K562 (cell line): ENCODE measurements at regions not wholly inside any gene's neighbourhood (a gene's known extent, or its start where the extent isn't known, plus 50 kb on each side); places are given as distances from the start of the nearest gene placed in this dataset.

Experiments
- ATAC-seq: fragments of 200-7000 bp; cut with Tn5 transposase; 3 replicates; pipeline ENCODE4 v1.9.1; 2020; ENCODE audit warnings: moderate library complexity
- BruUV-seq: library from RNA; stranded (reverse); fragments of 400-500 nt; replicated peaks from 2 replicates; lab custom pipeline; 2021; lab: Mats Ljungman, UMichigan
- CTCF ChIA-PET: fragments of 300-600 bp; formaldehyde crosslinking; extraction: SDS; loops from one replicate; lab custom pipeline; 2021; ENCODE audit warnings: low intra/inter-chr PET ratio; lab: Yijun Ruan, JAX
- POLR2A ChIA-PET: fragments of 300-600, 350-650 bp; sonication (Branson Sonifier 250); formaldehyde crosslinking; extraction: SDS; loops from one replicate; lab custom pipeline; 2021; ENCODE audit warnings: antibody characterized with exemption, inconsistent platforms; lab: Yijun Ruan, JAX
- DNase-seq, 4 experiments: peaks; one replicate each; pipeline versions ENCODE4 v3.0.0 to v3.0.0-alpha.2; 2011 to 2018; ENCODE audit warnings: low spot score in 3 of 4, mixed read lengths in 3 of 4; ENCODE audit errors: extremely low read depth in 1 of 4
- FAIRE-seq: peaks from 2 replicates; lab custom pipeline; 2011; peaks lifted over from hg19 to GRCh38; lab: Jason Lieb, UNC
- H2AFZ ChIP-seq: 2 replicates; pipeline ENCODE4 v1.6.0; 2011; ENCODE audit warnings: low read depth, low read length, control low read depth, inconsistent platforms
- H3K27ac ChIP-seq: fragments of 200-600 bp; 3 replicates; pipeline ENCODE4 v1.8.0; 2011; ENCODE audit warnings: low read depth, mild to moderate bottlenecking, control low read depth, inconsistent platforms, low read length, moderate library complexity, mixed read lengths; ENCODE audit errors: extremely low read depth
- H3K27me3 ChIP-seq, 2 experiments: fragments of 300-600 bp in 1 of 2; 2 replicates in 1 of 2; 3 replicates in 1 of 2; pipeline versions ENCODE4 v1.6.0 to v1.8.0; 2011; ENCODE audit warnings: inconsistent platforms in 2 of 2, low read length in 2 of 2, mild to moderate bottlenecking in 1 of 2, mixed read lengths in 1 of 2, moderate library complexity in 1 of 2; ENCODE audit not compliant: control insufficient read depth in 2 of 2, insufficient read depth in 2 of 2
- H3K36me3 ChIP-seq: fragments of 300-600 bp; 3 replicates; pipeline ENCODE4 v1.8.0; 2011; ENCODE audit warnings: mild to moderate bottlenecking, low read length, inconsistent platforms; ENCODE audit not compliant: control insufficient read depth, insufficient read depth
- H3K4me1 ChIP-seq, 2 experiments: fragments of 200-600 bp in 1 of 2; replicated peaks in 1 of 2; 2 replicates in 1 of 2; 3 replicates in 1 of 2; pipeline versions ENCODE4 v1.5.1 to v1.8.0; 2011; ENCODE audit warnings: inconsistent platforms in 2 of 2, low read length in 2 of 2, mild to moderate bottlenecking in 1 of 2, mixed read lengths in 1 of 2, moderate library complexity in 1 of 2; ENCODE audit not compliant: control insufficient read depth in 2 of 2, insufficient read depth in 2 of 2
- H3K4me2 ChIP-seq: 2 replicates; pipeline ENCODE4 v1.6.1; 2011; ENCODE audit warnings: low read length, control low read depth, inconsistent platforms, mixed read lengths; ENCODE audit not compliant: insufficient read depth
- H3K4me3 ChIP-seq: fragments of 200-600 bp; sonication (generic), shearing (Covaris generic); 2 replicates; pipeline ENCODE4 v1.5.1; 2016; ENCODE audit warnings: control low read depth, inconsistent platforms
- H3K79me2 ChIP-seq: fragments of 200-600 bp; 3 replicates; pipeline ENCODE4 v1.8.0; 2011; ENCODE audit warnings: low read length, inconsistent platforms; ENCODE audit not compliant: control insufficient read depth, insufficient read depth
- H3K9ac ChIP-seq, 2 experiments: 2 replicates each; pipeline versions ENCODE4 v1.6.0 to v1.6.1; 2011; ENCODE audit warnings: low read depth in 2 of 2, low read length in 2 of 2, control low read depth in 1 of 2, inconsistent platforms in 1 of 2, mild to moderate bottlenecking in 1 of 2, mixed read lengths in 1 of 2; ENCODE audit not compliant: insufficient read depth in 1 of 2
- H3K9me1 ChIP-seq: one replicate; pipeline ENCODE4 v1.6.0; 2011; ENCODE audit warnings: inconsistent platforms, mild to moderate bottlenecking, low read length, moderate library complexity; ENCODE audit not compliant: control insufficient read depth, insufficient read depth
- H3K9me3 ChIP-seq: replicated peaks from 2 replicates; pipeline ENCODE4 v1.5.1; 2011; ENCODE audit warnings: low read depth, low read length, inconsistent platforms; ENCODE audit not compliant: control insufficient read depth, insufficient read depth
- H4K20me1 ChIP-seq: replicated peaks from 2 replicates; pipeline ENCODE4 v1.6.1; 2011; ENCODE audit warnings: low read length, inconsistent platforms, mixed read lengths; ENCODE audit not compliant: control insufficient read depth, insufficient read depth
- CBX2 ChIP-seq: fragments of 200-600 bp; sonication (generic); IDR thresholded peaks from one replicate; pipeline ENCODE4 v1.6.1; 2012; ENCODE audit warnings: mild to moderate bottlenecking, low read length, inconsistent platforms; ENCODE audit not compliant: insufficient read depth, poor library complexity, severe bottlenecking
- NFIC ChIP-seq: fragments of 450-650 bp; IDR thresholded peaks from 2 replicates; pipeline ENCODE4 v1.6.1; 2017; ENCODE audit warnings: mild to moderate bottlenecking, inconsistent platforms
- NFIX ChIP-seq: fragments of 250-450 bp; sonication (Bioruptor Pico); IDR thresholded peaks from 2 replicates; pipeline ENCODE4 v1.4.0; 2020; ENCODE audit warnings: low read depth, mild to moderate bottlenecking, moderate library complexity
- SP2 ChIP-seq: IDR thresholded peaks from 2 replicates; pipeline ENCODE4 v1.6.1; 2011; ENCODE audit warnings: mild to moderate bottlenecking, low read depth, low read length, moderate library complexity; ENCODE audit not compliant: poor library complexity, severe bottlenecking; ENCODE audit errors: extremely low read depth
- ZNF445 ChIP-seq: fragments of 250-450 bp; sonication (Bioruptor Pico); IDR thresholded peaks from 2 replicates; pipeline ENCODE4 v1.4.0; 2020; ENCODE audit warnings: low read depth, mild to moderate bottlenecking, moderate library complexity
- WGBS: fragments of 100-300 bp; shearing (Covaris generic); methylation state at CpG from one replicate; pipeline ENCODE4 v1.1.6; 2016; ENCODE audit warnings: low coverage, mixed read lengths; ENCODE audit not compliant: insufficient coverage; ENCODE audit errors: missing lambda C conversion rate; 5-methylcytosine and 5-hydroxymethylcytosine counted together
- in situ Hi-C: fragments of 300-500 bp; cut with MboI; formaldehyde crosslinking; loops from 4 replicates; pipeline ENCODE4 v1.15.0; 2018; ENCODE audit warnings: inconsistent platforms, mixed read lengths
- intact Hi-C: fragments of 100-400 bp; cut with micrococcal nuclease; formaldehyde crosslinking; loops from 2 replicates; pipeline ENCODE4 v1.14.2; 2022
- TF ChIP-seq, protein P1 (sequence below): sonication (generic); formaldehyde crosslinking; IDR thresholded peaks from 2 replicates; pipeline ENCODE4 v1.8.1; 2023; ENCODE audit warnings: mild to moderate bottlenecking, missing genetic modification reagents
- TF ChIP-seq, protein P2 (sequence below): fragments of 250-450 bp; sonication (Bioruptor Pico); IDR thresholded peaks from 2 replicates; pipeline ENCODE4 v1.8.0; 2021; ENCODE audit warnings: moderate library complexity, mild to moderate bottlenecking, inconsistent platforms
- TF ChIP-seq, protein P3 (sequence below), 3 experiments: fragments of 200-800 bp in 1 of 3; sonication (Bioruptor generic) in 1 of 3; sonication (generic) in 1 of 3; formaldehyde crosslinking in 1 of 3; IDR thresholded peaks; 2 replicates each; pipeline versions ENCODE4 v1.6.1 to v1.8.0; 2016 to 2022; ENCODE audit warnings: mild to moderate bottlenecking in 2 of 3, missing compliant biosample characterization in 2 of 3, missing genetic modification characterization in 2 of 3, missing genetic modification reagents in 1 of 3
- TF ChIP-seq, protein P4 (sequence below): sonication (generic); formaldehyde crosslinking; IDR thresholded peaks from 2 replicates; pipeline ENCODE4 v1.8.0; 2022; ENCODE audit warnings: mild to moderate bottlenecking, missing genetic modification reagents

DNA sequence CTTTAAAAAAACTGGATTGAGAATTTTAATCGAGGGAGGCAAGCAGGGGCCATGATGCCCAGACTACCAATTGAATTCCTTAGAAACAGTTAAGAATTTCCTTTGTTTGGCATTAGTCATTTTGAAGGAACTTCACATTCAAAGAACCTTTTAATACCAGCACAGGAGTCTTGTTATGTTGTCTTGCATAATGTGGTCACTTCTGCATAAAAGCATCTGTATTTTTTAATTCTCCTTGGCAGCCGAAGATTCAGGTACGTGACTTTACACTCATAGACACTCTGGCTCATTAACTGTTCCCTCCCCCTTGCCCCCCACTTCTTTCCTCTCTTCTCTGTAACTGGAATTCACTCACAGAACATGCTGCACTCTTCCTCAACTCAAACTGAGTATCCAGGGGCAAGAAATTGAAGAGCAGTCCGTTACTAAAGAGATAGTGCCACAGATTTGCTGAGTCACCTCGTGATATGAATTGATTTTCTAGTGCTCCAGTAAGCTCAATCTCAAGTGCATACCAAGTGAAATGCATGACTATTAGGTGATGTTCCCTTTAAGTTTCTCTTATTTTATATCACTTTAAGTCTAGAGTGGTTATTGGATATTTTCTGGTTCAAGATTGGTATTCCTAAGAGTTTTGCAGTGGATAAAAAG, 572.2 kb upstream of the SOX9 start (continued):
- TF ChIP-seq, protein P1, sequence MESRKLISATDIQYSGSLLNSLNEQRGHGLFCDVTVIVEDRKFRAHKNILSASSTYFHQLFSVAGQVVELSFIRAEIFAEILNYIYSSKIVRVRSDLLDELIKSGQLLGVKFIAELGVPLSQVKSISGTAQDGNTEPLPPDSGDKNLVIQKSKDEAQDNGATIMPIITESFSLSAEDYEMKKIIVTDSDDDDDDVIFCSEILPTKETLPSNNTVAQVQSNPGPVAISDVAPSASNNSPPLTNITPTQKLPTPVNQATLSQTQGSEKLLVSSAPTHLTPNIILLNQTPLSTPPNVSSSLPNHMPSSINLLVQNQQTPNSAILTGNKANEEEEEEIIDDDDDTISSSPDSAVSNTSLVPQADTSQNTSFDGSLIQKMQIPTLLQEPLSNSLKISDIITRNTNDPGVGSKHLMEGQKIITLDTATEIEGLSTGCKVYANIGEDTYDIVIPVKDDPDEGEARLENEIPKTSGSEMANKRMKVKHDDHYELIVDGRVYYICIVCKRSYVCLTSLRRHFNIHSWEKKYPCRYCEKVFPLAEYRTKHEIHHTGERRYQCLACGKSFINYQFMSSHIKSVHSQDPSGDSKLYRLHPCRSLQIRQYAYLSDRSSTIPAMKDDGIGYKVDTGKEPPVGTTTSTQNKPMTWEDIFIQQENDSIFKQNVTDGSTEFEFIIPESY (CRISPR knock-in tag), result no peak
- no peak for TF ChIP-seq SP2
- no peak for TF ChIP-seq NFIC
- TF ChIP-seq ZNF445 (CRISPR knock-in tag), result no peak
- TF ChIP-seq, protein P2, sequence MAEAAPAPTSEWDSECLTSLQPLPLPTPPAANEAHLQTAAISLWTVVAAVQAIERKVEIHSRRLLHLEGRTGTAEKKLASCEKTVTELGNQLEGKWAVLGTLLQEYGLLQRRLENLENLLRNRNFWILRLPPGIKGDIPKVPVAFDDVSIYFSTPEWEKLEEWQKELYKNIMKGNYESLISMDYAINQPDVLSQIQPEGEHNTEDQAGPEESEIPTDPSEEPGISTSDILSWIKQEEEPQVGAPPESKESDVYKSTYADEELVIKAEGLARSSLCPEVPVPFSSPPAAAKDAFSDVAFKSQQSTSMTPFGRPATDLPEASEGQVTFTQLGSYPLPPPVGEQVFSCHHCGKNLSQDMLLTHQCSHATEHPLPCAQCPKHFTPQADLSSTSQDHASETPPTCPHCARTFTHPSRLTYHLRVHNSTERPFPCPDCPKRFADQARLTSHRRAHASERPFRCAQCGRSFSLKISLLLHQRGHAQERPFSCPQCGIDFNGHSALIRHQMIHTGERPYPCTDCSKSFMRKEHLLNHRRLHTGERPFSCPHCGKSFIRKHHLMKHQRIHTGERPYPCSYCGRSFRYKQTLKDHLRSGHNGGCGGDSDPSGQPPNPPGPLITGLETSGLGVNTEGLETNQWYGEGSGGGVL, result no peak

DNA sequence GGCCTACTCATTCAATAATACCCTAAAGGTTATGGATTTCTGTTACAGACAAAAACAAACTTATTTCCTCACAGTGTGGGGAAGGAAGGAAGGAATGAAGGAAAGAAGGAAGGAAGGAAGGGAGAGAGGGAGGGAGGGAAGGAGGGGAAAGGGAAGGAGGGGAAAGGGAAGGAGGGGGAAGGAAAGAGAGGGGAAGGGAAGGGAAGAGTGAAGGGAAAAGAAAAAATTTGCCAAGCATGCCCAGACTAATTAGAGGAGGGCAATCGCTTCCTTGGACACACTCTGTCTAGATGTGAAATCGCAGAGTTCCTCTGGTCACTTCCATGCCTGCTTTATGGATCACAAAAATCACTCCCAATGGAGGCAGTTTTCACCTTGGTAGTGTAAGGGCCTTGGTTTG, 570.1 kb upstream of the SOX9 start:
- WGBS, result 0% methylated on average over 2 of the region's 2 CpGs
- no TSS peak for BruUV-seq
- POLR2A ChIA-PET, result no interaction called here

More for the DNA sequence above, 570.1 kb upstream of the SOX9 start:
- Histone ChIP-seq H3K79me2 (no peaks in the 10 kb centered on the region), H3K27me3 (no peaks in the 10 kb centered on the region), H3K4me2 (no peak overlapping the region), H2AFZ (no peak overlapping the region), H3K9ac (no peak overlapping the region), H3K9me3 (no peaks in the 10 kb centered on the region), H3K9me1 (no peaks in the 10 kb centered on the region), H3K36me3 (no peaks in the 10 kb centered on the region), H3K4me1 (no peaks in the 10 kb centered on the region), H4K20me1 (no peaks in the 10 kb centered on the region), H3K4me3 (no peak overlapping the region), H3K27ac (no peak overlapping the region)
- no peak for TF ChIP-seq CBX2
- no peak for TF ChIP-seq NFIX
- TF ChIP-seq, protein P3, sequence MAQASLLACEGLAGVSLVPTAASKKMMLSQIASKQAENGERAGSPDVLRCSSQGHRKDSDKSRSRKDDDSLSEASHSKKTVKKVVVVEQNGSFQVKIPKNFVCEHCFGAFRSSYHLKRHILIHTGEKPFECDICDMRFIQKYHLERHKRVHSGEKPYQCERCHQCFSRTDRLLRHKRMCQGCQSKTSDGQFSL (CRISPR knock-in tag; IDR thresholded peaks at IDR 0.05), result no peak
- TF ChIP-seq, protein P3 (tag; IDR thresholded peaks at IDR 0.05), result no peak
- TF ChIP-seq, protein P4, sequence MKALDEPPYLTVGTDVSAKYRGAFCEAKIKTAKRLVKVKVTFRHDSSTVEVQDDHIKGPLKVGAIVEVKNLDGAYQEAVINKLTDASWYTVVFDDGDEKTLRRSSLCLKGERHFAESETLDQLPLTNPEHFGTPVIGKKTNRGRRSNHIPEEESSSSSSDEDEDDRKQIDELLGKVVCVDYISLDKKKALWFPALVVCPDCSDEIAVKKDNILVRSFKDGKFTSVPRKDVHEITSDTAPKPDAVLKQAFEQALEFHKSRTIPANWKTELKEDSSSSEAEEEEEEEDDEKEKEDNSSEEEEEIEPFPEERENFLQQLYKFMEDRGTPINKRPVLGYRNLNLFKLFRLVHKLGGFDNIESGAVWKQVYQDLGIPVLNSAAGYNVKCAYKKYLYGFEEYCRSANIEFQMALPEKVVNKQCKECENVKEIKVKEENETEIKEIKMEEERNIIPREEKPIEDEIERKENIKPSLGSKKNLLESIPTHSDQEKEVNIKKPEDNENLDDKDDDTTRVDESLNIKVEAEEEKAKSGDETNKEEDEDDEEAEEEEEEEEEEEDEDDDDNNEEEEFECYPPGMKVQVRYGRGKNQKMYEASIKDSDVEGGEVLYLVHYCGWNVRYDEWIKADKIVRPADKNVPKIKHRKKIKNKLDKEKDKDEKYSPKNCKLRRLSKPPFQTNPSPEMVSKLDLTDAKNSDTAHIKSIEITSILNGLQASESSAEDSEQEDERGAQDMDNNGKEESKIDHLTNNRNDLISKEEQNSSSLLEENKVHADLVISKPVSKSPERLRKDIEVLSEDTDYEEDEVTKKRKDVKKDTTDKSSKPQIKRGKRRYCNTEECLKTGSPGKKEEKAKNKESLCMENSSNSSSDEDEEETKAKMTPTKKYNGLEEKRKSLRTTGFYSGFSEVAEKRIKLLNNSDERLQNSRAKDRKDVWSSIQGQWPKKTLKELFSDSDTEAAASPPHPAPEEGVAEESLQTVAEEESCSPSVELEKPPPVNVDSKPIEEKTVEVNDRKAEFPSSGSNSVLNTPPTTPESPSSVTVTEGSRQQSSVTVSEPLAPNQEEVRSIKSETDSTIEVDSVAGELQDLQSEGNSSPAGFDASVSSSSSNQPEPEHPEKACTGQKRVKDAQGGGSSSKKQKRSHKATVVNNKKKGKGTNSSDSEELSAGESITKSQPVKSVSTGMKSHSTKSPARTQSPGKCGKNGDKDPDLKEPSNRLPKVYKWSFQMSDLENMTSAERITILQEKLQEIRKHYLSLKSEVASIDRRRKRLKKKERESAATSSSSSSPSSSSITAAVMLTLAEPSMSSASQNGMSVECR, result no peak
- in situ Hi-C loops (no loop called here), intact Hi-C loops (no loop called here)
- CTCF ChIA-PET, result no interaction called here
- no peak for FAIRE-seq
- ATAC-seq, result no peak
- no peak for DNase-seq
